Fibroblast of peridontal ligament (primary cell): ENCODE measurements at regions not wholly inside any gene's neighbourhood (a gene's known extent, or its start where the extent isn't known, plus 50 kb on each side); places are given as distances from the start of the nearest gene placed in this dataset.
"Not testable (repeated sequence)": the region's sequence is repeated elsewhere in the genome, so short reads cannot be mapped to it uniquely, and the experiment has no call there.

Experiments
- DNase-seq: peaks from one replicate; pipeline ENCODE4 v3.0.0-alpha.2; 2010; ENCODE audit errors: extremely low read depth

- DNase-seq, result no peak
Measured at GRCh38 chr5:117732264-117732663, 1157.6 kb upstream of the SEMA6A start.

GRCh38 chr5:117731446-117731845 lies 1156.8 kb upstream of the SEMA6A start:
- DNase-seq, result peak; percentile 3

GRCh38 chr5:117720784-117721183 lies 1146.2 kb upstream of the SEMA6A start:
- DNase-seq, result not testable (repeated sequence)

GRCh38 chr5:117719413-117719812 lies 1144.8 kb upstream of the SEMA6A start:
- no peak for DNase-seq

- DNase-seq, result peak; percentile 4
Measured at GRCh38 chr5:117713585-117714198, 1139.1 kb upstream of the SEMA6A start.

- DNase-seq, result no peak
Measured at GRCh38 chr5:117701062-117701461, 1126.4 kb upstream of the SEMA6A start.

- DNase-seq, result no peak
Measured at GRCh38 chr5:117692606-117693005, 1118.0 kb upstream of the SEMA6A start.

GRCh38 chr5:117691081-117691870 lies 1116.7 kb upstream of the SEMA6A start:
- DNase-seq, result no peak

GRCh38 chr5:117690612-117691011 lies 1116.0 kb upstream of the SEMA6A start:
- no peak for DNase-seq

- no peak for DNase-seq
Measured at GRCh38 chr5:117686926-117687325, 1112.3 kb upstream of the SEMA6A start.

- DNase-seq, result no peak
Measured at GRCh38 chr5:117682416-117682815, 1107.8 kb upstream of the SEMA6A start.

GRCh38 chr5:117681431-117682254 lies 1107.0 kb upstream of the SEMA6A start:
- DNase-seq, result no peak

- DNase-seq, result peak; percentile 27
Measured at GRCh38 chr5:117680426-117680825, 1105.8 kb upstream of the SEMA6A start.

GRCh38 chr5:117679046-117679445 lies 1104.4 kb upstream of the SEMA6A start:
- no peak for DNase-seq

GRCh38 chr5:117675646-117676045 lies 1101.0 kb upstream of the SEMA6A start:
- DNase-seq, result no peak

GRCh38 chr5:117671551-117671950 lies 1096.9 kb upstream of the SEMA6A start:
- DNase-seq, result no peak

GRCh38 chr5:117667105-117667504 lies 1092.5 kb upstream of the SEMA6A start:
- DNase-seq, result no peak

- no peak for DNase-seq
Measured at GRCh38 chr5:117665121-117665520, 1090.5 kb upstream of the SEMA6A start.

GRCh38 chr5:117662361-117662760 lies 1087.7 kb upstream of the SEMA6A start:
- DNase-seq, result no peak

GRCh38 chr5:117657541-117657940 lies 1082.9 kb upstream of the SEMA6A start:
- DNase-seq, result no peak

GRCh38 chr5:117652958-117653280 lies 1078.3 kb upstream of the SEMA6A start:
- DNase-seq, result no peak

- no peak for DNase-seq
Measured at GRCh38 chr5:117652036-117652957, 1077.7 kb upstream of the SEMA6A start.
